RPMI8226 (cell line): ENCODE measurements at regions not wholly inside any gene's neighbourhood (a gene's known extent, or its start where the extent isn't known, plus 50 kb on each side); places are given as distances from the start of the nearest gene placed in this dataset.
A peak's percentile ranks its signal among the peaks of the same experiment; 100 is the strongest.

ENCODE experiments used
- DNase-seq: peaks from one replicate; pipeline ENCODE4 v3.0.0-alpha.2; 2015

DNA sequence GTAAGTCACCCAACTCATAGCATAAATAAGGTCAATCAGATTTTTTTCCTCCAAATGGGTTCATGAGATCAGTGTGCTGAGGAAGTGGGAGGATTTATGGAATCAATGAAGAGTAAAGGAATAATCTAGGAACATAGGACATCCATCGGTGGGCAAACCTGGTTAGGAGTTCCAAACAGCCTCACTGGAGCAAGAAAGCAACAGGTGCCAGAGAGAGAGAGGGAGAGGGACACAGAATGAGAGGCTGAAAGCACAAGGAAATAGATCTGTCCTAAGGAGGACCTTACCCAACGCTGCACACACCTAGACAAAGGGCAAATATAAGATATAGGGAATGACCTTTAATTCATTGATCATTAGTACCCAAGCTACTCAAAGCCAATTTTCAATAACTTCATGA lies 119.5 kb upstream of the ANKRD1 start:
- no peak for DNase-seq

DNA sequence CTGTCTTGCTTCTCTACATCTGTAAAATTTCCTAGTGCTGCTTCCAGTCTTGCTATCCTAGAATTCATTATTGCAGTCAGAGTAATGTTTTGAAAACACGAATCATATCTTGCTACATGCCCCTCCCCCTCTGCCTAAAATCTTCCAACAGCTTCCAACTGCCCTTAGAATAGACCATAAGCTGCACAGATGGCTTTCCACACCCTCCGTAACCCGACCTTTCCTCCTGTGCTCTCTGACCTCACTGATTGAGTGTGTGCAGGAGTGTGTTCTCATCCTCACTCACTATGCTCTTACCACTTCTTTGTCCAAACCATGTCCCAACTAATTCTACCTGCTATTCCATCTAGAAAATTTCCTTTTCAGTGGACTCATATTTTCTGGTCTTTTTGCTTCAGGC lies 121.2 kb upstream of the ANKRD1 start:
- no peak for DNase-seq

- DNase-seq = peak; percentile 15
These were observed 122.5 kb upstream of the ANKRD1 start for GRCh38 chr10:91043173-91043910.

- DNase-seq = no peak
These were observed 126.0 kb upstream of the ANKRD1 start for GRCh38 chr10:91046869-91047268.

DNA sequence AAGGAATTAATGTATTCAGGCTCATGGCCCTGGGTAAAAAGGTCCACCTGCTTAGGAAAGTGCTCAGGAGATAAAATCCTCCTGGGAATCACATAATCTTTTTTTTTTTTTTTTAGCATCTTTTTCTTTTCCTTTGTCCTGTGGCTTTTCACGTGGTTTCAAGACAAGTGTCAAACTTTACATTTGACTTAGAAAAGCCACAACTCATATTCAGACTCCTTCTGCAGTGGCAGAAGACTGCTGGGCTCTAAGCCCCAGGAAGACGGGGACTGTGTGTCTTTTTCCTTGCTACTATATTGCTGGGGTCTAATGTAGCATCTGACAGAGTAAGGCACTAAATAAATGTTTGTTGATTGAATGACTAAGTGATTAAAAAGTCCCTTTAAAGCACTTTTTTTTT lies 127.5 kb upstream of the ANKRD1 start:
- no peak for DNase-seq

- DNase-seq = no peak
These were observed 128.6 kb upstream of the ANKRD1 start for GRCh38 chr10:91049296-91049987.

DNA sequence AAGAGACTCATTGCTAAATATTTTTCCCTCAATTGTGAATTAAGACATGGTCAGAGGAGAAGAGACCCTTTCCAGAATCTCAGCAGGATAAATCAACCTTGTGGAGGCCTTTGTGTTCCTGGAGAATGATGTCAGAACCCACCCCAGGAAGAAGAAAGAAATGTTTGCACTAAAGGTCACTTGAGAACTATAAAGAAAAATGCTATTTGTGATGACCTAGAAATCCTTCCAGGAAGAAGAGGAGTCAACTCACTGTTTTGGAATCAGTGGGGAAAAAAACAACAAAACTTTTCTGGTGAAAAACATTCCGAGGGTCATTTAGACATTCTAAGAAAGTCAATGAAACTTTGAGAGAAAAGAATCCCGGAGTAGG lies 129.1 kb upstream of the ANKRD1 start:
- no peak for DNase-seq

DNA sequence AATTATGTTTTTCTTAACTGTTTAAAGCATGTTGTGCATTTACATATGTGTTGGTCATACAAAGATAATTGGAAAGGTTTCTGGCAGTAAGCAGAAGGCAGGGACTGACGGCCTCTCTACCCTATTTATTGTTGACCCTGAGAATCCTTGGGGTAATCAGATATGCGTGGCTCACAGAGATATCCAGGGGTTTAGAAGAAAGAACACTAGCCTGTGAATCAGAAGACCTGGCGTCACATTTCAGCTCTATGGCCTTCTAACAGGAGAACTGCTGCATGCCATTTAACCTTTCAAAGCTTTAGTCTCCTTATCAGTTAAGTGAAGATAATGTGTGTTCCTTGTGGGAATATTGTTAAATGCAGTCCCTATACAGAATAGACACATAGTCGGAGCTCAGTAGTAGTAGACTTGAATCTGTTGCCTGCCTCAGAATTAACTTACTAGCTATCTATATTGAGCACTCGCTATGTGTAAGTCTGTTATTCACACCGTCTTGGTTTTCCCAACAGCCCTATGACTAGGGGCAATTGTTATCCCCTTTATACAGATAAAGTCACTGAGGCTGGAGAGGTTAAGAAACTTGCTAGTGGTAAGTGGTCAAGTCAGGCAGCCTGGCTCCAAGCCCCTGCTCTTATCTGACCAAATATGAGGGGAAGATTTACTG lies 129.6 kb upstream of the ANKRD1 start:
- no peak for DNase-seq

DNA sequence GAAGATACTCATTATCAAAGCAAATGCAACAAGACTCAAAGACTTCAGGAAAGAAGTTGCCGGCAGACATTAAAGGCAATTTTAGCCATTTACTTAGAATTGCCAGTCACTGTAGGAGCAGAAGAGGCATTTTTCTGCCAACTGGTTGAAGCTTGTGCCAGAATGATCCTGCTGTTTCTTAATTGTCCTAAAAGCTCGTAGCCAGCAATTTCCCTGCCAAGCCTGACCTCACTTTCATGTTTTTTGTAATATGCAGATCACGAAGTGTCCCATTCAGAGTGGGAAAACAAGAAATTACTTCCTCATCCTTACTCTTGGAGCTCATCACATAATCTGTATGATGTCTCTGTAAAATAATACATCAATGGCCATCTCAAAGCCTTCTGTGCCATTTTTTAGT lies 130.9 kb upstream of the ANKRD1 start:
- DNase-seq = no peak

GRCh38 chr10:91054325-91054724 lies 133.4 kb upstream of the ANKRD1 start:
- no peak for DNase-seq

GRCh38 chr10:91061187-91061586 lies 140.3 kb upstream of the ANKRD1 start:
- no peak for DNase-seq

GRCh38 chr10:91061608-91062007 lies 140.7 kb upstream of the ANKRD1 start:
- DNase-seq = no peak

DNA sequence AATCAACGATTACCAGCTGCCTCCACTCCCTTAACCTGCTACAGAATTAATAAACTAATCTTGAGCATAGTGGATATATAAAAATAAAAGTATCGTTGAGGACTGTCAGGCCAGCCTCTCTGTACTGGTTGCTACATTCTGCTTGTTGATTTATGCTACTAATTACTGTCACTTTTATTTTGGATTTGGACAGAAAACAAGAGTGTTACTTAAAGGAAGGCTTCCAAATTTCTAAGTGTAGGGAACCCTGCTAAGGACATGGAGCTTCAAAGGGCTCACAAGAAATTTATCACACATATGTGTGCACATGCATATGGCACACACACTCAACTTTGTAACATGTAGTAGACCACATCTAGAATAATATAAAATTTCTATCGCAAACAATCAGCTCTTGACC lies 141.2 kb upstream of the ANKRD1 start:
- DNase-seq = no peak

- no peak for DNase-seq
These were observed 148.7 kb upstream of the PCGF5 start for GRCh38 chr10:91071786-91072185.

- DNase-seq = no peak
These were observed 147.0 kb upstream of the PCGF5 start for GRCh38 chr10:91073286-91073979.

DNA sequence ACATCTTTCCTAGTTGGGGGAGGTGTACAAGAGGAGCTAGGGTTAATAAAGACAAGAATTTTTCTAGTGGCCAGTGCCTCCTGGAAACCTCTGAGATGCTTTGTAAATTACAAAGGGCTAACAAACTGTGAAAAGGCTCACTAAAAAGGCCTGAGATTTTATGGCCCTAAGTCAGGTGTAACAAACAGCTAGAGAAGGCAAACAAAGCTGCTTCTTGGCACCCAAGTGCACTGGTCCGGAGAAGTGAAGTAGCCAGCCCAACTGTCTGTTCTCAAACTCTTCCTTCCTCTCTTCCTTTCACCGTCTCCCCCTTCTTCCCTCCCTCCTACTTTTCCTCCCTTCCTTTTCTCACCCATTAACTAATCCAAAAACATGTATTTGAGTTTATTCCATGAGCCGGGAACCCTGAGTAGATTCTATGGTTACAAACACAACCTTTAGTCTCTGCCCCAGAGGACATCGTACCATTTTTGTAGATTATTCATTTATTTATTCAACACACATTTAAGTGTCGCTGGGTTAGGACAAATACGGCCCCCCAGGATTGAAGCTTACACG lies 143.4 kb upstream of the PCGF5 start:
- DNase-seq = no peak

GRCh38 chr10:91077549-91078071 lies 142.9 kb upstream of the PCGF5 start:
- DNase-seq = no peak

DNA sequence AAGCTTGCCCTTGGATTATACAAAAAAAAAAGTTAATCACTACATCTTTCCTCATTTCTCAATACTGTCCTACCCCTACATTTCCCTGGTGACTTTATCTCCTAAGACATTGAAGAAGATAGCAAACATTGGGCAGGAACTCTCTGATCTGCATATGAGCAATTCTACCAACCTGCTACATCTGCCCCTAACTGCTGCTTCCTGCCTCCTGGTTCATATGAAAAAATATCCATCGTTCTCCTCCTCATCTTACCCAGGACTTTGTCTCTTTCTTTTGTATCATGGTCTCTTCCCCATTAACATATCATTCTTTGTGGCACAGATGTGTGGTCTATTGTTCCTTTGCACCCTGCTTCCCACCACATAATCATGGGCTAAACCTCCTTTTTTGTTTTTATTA lies 139.7 kb upstream of the PCGF5 start:
- DNase-seq = no peak

GRCh38 chr10:91082447-91082846 lies 138.0 kb upstream of the PCGF5 start:
- no peak for DNase-seq

GRCh38 chr10:91088300-91089140 lies 131.9 kb upstream of the PCGF5 start:
- peak; percentile 5 for DNase-seq

DNA sequence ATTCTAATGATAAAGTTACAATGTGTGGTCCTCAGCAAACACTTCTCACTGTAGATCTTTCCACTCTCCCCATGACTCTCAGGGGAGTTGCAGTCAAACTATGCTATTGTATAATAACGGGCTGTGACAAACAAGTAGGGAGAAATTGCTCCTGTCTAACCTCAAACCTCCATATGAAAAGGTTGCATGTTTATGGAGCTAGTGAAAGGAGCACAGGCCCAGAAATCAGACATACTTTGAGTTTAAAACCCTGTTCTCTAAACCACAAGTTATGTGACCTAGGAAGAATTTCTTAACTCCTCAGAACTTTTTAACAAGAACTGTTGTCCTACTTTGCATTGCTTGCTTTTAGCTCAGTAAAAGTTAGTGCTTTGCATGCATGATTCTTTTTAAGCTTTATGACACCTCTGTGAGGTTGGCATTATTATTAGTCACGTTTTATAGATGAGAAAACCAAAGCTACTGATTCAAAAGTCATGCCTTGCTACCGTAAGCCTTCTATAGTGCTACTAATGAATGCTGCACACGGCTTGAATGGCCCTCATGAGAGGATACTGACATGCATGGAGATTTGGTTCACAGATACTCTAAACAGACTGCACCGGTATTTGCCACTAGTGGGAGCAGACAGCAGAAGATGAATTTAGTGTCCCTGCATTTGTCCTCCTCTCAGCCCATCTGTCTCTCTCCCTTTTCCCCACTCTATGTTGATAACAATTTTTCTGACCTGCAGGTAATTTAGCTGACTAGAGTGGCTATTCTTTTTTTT lies 129.5 kb upstream of the PCGF5 start:
- no peak for DNase-seq
